ENCODE measurements at regions not wholly inside any gene's neighbourhood (a gene's known extent, or its start where the extent isn't known, plus 50 kb on each side); places are given as distances from the start of the nearest gene placed in this dataset.
"Not testable (repeated sequence)": the region's sequence is repeated elsewhere in the genome, so short reads cannot be mapped to it uniquely, and the experiment has no call there.

GRCh38 chr4:141435446-141436225, 200.7 kb upstream of the IL15 start:
- intact Hi-C loops (cut with DNase I), result no loop called here
- DNase-seq (ENCODE audit: low spot score), result no peak
- no peak for ATAC-seq

GRCh38 chr4:141439223-141439622, 197.2 kb upstream of the IL15 start:
- DNase-seq (ENCODE audit: low spot score), result no peak
- no peak for ATAC-seq
- intact Hi-C loops (cut with DNase I), result no loop called here

- intact Hi-C loops (cut with DNase I), result no loop called here
These were observed 188.6 kb upstream of the IL15 start for GRCh38 chr4:141447761-141448160.

GRCh38 chr4:141448490-141448889, 187.9 kb upstream of the IL15 start:
- intact Hi-C loops (cut with DNase I), result no loop called here
- ATAC-seq, result no peak
- DNase-seq (ENCODE audit: low spot score), result no peak

More at GRCh38 chr4:141447761-141448160, 188.6 kb upstream of the IL15 start:
- DNase-seq (ENCODE audit: low spot score) (no peak), ATAC-seq (no peak)

- DNase-seq (ENCODE audit: low spot score), result no peak
- ATAC-seq, result no peak
- intact Hi-C loops (cut with DNase I), result no loop called here
These were observed 186.5 kb upstream of the IL15 start for GRCh38 chr4:141449927-141450326.

- DNase-seq (ENCODE audit: low spot score) (no peak), ATAC-seq (no peak)
- intact Hi-C loops (cut with DNase I), result no loop called here
These were observed 180.7 kb upstream of the IL15 start for GRCh38 chr4:141455651-141456050.

- intact Hi-C loops (cut with DNase I), result no loop called here
- ATAC-seq (no peak), DNase-seq (ENCODE audit: low spot score) (no peak)
These were observed 178.7 kb upstream of the IL15 start for GRCh38 chr4:141457653-141458052.

- ATAC-seq (no peak), DNase-seq (ENCODE audit: low spot score) (no peak)
- intact Hi-C loops (cut with DNase I), result no loop called here
These were observed 177.9 kb upstream of the IL15 start for GRCh38 chr4:141458501-141458900.

GRCh38 chr4:141459020-141459419, 177.4 kb upstream of the IL15 start:
- intact Hi-C loops (cut with DNase I), result no loop called here
- DNase-seq (ENCODE audit: low spot score) (no peak), ATAC-seq (no peak)

GRCh38 chr4:141462361-141462760, 174.0 kb upstream of the IL15 start:
- DNase-seq (ENCODE audit: low spot score) (no peak), ATAC-seq (no peak)
- intact Hi-C loops (cut with DNase I), result no loop called here

GRCh38 chr4:141463678-141464077, 172.7 kb upstream of the IL15 start:
- no peak for ATAC-seq
- DNase-seq (ENCODE audit: low spot score), result no peak
- intact Hi-C loops (cut with DNase I), result no loop called here

GRCh38 chr4:141464366-141464765, 172.0 kb upstream of the IL15 start:
- intact Hi-C loops (cut with DNase I), result no loop called here
- DNase-seq (ENCODE audit: low spot score), result no peak
- no peak for ATAC-seq

GRCh38 chr4:141465171-141465570, 171.2 kb upstream of the IL15 start:
- intact Hi-C loops (cut with DNase I), result no loop called here
- no peak for DNase-seq (ENCODE audit: low spot score)
- ATAC-seq, result no peak

GRCh38 chr4:141467225-141467624, 169.2 kb upstream of the IL15 start:
- ATAC-seq (no peak), DNase-seq (ENCODE audit: low spot score) (no peak)
- intact Hi-C loops (cut with DNase I), result no loop called here

GRCh38 chr4:141469392-141469791, 167.0 kb upstream of the IL15 start:
- ATAC-seq (no peak), DNase-seq (ENCODE audit: low spot score) (no peak)
- intact Hi-C loops (cut with DNase I), result no loop called here

GRCh38 chr4:141473026-141473540, 163.3 kb upstream of the IL15 start:
- intact Hi-C loops (cut with DNase I), result no loop called here
- DNase-seq (ENCODE audit: low spot score) (no peak), ATAC-seq (no peak)

- DNase-seq (ENCODE audit: low spot score) (no peak), ATAC-seq (peak; percentile 80)
- intact Hi-C loops (cut with DNase I), result no loop called here
These were observed 162.4 kb upstream of the IL15 start for GRCh38 chr4:141473952-141474351.

- DNase-seq (ENCODE audit: low spot score), result no peak
- ATAC-seq, result no peak
- intact Hi-C loops (cut with DNase I), result no loop called here
These were observed 155.4 kb upstream of the IL15 start for GRCh38 chr4:141480950-141481349.

GRCh38 chr4:141484298-141484697, 152.1 kb upstream of the IL15 start:
- ATAC-seq; intact Hi-C loops (cut with DNase I): not testable (repeated sequence)

GRCh38 chr4:141486375-141486997, 149.9 kb upstream of the IL15 start:
- DNase-seq (ENCODE audit: low spot score), result no peak
- no peak for ATAC-seq

More at GRCh38 chr4:141484298-141484697, 152.1 kb upstream of the IL15 start:
- not testable (repeated sequence) for DNase-seq (ENCODE audit: low spot score)

More at GRCh38 chr4:141486375-141486997, 149.9 kb upstream of the IL15 start:
- intact Hi-C loops (cut with DNase I), result no loop called here
